ENCODE measurements at regions not wholly inside any gene's neighbourhood (a gene's known extent, or its start where the extent isn't known, plus 50 kb on each side); places are given as distances from the start of the nearest gene placed in this dataset.

DNA sequence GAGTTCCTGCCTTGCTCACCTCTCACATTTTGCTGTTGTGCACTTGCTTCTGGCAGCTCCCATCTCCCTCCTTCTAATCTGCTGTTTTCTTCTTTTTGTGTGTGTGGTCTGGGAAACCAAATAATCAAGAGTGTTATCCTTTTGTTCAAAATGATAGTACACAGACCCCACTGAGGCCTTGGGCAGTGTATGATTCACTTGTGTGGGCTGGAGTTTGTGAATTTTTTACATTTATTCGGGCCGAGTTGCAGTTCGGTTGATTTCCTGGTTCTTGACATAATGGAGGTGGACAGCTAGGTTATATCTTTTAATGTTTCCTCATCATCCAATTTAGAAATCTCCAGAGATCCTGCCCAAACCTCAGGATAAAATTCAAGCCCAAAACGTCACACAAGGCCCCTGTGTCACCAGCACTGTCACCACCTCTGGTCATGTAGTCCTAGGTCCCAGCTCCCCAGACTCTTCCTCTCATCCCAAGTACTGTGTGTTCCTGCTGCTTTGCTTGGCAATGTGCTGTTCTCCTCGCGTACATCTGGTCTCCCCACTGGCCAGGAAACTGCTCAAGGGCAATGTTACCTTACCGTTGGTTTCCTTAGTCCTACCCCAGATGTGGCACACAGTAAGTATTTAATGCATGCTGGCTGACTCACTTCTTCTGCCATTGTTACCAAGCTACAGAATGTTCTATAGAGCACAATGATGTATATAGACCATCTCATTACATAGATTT, 55.7 kb upstream of the PHACTR2 start:
- peak; percentile 23 for DNase-seq (ENCODE audit: low read depth)
- H3K4me3 ChIP-seq (ENCODE audit: low read depth, low read length), result no peak overlapping the region
- TF ChIP-seq, protein P1, sequence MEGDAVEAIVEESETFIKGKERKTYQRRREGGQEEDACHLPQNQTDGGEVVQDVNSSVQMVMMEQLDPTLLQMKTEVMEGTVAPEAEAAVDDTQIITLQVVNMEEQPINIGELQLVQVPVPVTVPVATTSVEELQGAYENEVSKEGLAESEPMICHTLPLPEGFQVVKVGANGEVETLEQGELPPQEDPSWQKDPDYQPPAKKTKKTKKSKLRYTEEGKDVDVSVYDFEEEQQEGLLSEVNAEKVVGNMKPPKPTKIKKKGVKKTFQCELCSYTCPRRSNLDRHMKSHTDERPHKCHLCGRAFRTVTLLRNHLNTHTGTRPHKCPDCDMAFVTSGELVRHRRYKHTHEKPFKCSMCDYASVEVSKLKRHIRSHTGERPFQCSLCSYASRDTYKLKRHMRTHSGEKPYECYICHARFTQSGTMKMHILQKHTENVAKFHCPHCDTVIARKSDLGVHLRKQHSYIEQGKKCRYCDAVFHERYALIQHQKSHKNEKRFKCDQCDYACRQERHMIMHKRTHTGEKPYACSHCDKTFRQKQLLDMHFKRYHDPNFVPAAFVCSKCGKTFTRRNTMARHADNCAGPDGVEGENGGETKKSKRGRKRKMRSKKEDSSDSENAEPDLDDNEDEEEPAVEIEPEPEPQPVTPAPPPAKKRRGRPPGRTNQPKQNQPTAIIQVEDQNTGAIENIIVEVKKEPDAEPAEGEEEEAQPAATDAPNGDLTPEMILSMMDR (conservative IDR thresholded peaks at IDR 0.05; ENCODE audit: low read depth, low read length), result no peak

DNA sequence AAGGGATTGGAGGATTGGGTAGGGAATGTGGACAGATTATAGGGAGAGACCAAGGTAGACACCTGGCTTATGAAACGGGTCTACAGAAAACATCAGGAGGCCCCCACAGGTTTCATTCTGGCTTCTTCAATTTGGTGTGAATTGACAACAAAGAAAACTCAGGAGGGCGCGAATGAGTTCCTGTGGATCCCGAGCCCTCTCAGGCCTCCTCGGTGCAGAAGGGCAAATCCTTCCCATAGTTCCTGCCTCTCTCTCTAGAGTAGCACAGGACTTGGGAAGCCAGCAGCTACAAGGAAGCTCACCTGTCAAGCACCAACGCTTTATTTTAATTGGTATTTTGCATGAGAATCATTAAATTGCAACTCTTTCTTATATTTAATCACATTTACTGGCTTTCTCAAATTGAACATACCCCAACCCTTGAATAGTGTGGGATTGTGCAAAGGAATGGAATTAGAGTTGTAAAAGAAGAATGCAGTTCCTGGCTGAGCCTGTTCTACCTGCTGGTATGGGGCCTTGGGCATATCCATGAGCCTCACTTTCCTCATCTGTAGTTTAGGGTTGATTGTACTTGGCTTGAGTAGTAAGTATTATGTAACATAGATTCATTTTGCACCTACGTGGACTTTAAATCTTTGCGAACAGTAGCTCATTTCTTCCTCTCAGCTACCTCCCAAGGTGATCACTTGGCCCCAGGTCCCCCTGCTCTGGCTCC, 56.4 kb upstream of the PHACTR2 start:
- no peak overlapping the region for H3K4me3 ChIP-seq (ENCODE audit: low read depth, low read length)
- DNase-seq (ENCODE audit: low read depth), result no peak
- TF ChIP-seq, protein P1 (conservative IDR thresholded peaks at IDR 0.05; ENCODE audit: low read depth, low read length), result no peak

DNA sequence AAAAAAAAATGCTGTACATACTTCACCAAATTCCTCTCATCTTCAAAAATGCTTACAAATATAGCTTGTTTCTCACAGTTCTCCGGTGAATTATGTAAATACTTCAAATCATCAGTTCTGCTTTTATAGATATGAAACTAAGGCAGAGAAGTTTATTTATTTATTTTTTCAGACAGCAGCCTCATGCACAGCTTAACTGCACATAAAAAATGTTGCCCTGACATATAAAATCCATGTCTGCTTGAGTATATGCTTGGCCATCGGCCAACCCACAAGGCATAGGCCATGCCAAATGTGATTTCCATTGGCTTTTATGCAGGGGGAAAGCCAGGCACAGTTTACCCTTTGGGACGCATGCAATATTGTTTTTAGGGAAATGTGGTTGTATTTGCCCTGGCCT, 57.3 kb upstream of the PHACTR2 start:
- DNase-seq (ENCODE audit: low read depth), result peak; percentile 55
- TF ChIP-seq, protein P1 (conservative IDR thresholded peaks at IDR 0.05; ENCODE audit: low read depth, low read length), result no peak
- H3K4me3 ChIP-seq (ENCODE audit: low read depth, low read length), result no peak overlapping the region

DNA sequence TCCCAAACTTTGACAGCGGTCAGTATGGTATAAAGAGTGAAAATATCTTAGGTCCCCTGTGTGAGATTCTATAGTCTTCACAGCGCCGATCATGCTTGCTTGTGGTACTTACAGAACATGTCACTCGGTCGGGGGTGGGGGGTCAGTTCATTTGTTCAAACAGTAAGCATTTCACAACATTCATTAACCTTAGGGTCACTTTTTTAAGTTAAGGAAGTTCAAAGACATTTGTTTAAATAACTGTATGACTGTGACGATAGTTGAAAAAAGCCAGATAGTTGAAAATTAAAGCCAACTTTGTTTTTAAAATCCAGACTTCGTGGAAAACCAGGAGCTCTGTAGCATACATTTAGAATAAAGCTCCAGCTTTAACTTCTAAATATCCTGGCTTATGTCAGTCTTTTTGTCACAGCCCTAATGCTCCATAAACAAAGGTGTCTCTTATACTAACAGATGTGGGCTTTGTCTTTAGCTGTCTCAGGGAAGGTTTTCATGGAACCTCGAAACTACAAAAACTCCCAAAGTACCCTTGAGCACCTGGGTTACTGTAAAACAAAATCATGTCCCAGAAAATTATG, 57.9 kb upstream of the PHACTR2 start:
- H3K4me3 ChIP-seq (ENCODE audit: low read depth, low read length), result no peak overlapping the region
- peak; percentile 13 for DNase-seq (ENCODE audit: low read depth)

DNA sequence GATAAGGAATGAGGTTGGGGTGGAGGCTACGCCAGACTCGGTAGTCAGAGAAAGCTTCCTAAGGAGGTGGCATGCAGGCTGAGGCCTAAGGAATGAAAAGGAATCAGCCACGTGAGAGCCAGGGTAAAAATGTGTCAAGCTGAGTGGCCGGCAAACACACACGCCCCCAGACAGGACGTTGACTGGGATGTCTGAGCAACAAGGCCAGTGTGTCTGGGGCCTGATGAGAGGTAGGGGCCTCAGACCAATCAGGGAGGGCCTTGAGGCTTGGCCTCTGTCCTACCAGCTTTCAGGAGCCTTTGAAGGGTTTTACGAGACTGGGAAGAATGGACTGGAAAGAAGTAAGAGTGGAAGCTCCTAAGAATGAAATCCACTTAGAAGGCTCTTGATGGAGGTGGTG, 61.0 kb upstream of the PHACTR2 start:
- DNase-seq (ENCODE audit: low read depth), result no peak
- TF ChIP-seq, protein P1 (conservative IDR thresholded peaks at IDR 0.05; ENCODE audit: low read depth, low read length), result no peak
- H3K4me3 ChIP-seq (ENCODE audit: low read depth, low read length), result no peak overlapping the region

More for the DNA sequence above, 57.9 kb upstream of the PHACTR2 start:
- TF ChIP-seq, protein P1 (conservative IDR thresholded peaks at IDR 0.05; ENCODE audit: low read depth, low read length), result no peak

DNA sequence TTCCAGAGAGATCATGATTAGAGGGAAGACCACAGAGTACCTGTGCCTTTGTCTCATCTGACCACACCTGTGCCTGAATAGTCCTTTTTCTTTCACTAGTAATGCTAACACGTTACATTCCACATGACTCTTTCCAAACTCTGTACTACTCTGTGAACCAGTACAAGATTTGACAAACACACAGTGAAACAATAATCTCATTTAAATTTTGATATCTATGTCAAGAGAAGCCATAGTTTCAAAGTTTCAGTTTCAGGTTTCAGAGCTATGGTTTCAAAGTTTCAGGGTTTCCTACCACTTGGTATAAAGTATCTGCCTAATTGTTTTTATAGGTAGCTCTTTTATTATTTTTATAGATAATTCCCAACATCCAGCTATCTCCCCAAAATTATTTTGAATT, 62.0 kb upstream of the PHACTR2 start:
- H3K4me3 ChIP-seq (ENCODE audit: low read depth, low read length), result no peak overlapping the region
- TF ChIP-seq, protein P1 (conservative IDR thresholded peaks at IDR 0.05; ENCODE audit: low read depth, low read length), result no peak
- DNase-seq (ENCODE audit: low read depth), result no peak
